Stomach smooth muscle (tissue), 2 donors: ENCODE measurements at regions not wholly inside any gene's neighbourhood (a gene's known extent, or its start where the extent isn't known, plus 50 kb on each side); places are given as distances from the start of the nearest gene placed in this dataset.

ENCODE experiments used
- H3K27ac ChIP-seq: one replicate; pipeline ENCODE4 v1.7.0; 2013; ENCODE audit warnings: mild to moderate bottlenecking, low read length, inconsistent platforms
- H3K27me3 ChIP-seq, 2 donors: one replicate each; pipeline ENCODE4 v1.7.0; 2013; ENCODE audit warnings: low read length in 2 of 2; ENCODE audit not compliant: insufficient read depth in 2 of 2, control insufficient read depth in 1 of 2
- H3K36me3 ChIP-seq, 2 donors: one replicate each; pipeline ENCODE4 v1.7.0; 2013; ENCODE audit warnings: low read length in 2 of 2; ENCODE audit not compliant: control insufficient read depth in 2 of 2, insufficient read depth in 2 of 2
- H3K4me1 ChIP-seq: one replicate; pipeline ENCODE4 v1.7.0; 2013; ENCODE audit warnings: low read length; ENCODE audit not compliant: control insufficient read depth, insufficient read depth
- H3K4me3 ChIP-seq, 2 donors: one replicate each; pipeline ENCODE4 v1.7.0; 2013; ENCODE audit warnings: low read length in 2 of 2
- H3K9ac ChIP-seq, 2 donors: one replicate each; pipeline ENCODE4 v1.7.0; 2013; ENCODE audit warnings: low read length in 2 of 2, mild to moderate bottlenecking in 1 of 2
- H3K9me3 ChIP-seq, 2 donors: one replicate each; pipeline ENCODE4 v1.7.0; 2013; ENCODE audit warnings: low read length in 2 of 2; ENCODE audit not compliant: control insufficient read depth in 2 of 2
- donor health status: healthy.
- donor health status: Pancreatic carcinoma.

DNA sequence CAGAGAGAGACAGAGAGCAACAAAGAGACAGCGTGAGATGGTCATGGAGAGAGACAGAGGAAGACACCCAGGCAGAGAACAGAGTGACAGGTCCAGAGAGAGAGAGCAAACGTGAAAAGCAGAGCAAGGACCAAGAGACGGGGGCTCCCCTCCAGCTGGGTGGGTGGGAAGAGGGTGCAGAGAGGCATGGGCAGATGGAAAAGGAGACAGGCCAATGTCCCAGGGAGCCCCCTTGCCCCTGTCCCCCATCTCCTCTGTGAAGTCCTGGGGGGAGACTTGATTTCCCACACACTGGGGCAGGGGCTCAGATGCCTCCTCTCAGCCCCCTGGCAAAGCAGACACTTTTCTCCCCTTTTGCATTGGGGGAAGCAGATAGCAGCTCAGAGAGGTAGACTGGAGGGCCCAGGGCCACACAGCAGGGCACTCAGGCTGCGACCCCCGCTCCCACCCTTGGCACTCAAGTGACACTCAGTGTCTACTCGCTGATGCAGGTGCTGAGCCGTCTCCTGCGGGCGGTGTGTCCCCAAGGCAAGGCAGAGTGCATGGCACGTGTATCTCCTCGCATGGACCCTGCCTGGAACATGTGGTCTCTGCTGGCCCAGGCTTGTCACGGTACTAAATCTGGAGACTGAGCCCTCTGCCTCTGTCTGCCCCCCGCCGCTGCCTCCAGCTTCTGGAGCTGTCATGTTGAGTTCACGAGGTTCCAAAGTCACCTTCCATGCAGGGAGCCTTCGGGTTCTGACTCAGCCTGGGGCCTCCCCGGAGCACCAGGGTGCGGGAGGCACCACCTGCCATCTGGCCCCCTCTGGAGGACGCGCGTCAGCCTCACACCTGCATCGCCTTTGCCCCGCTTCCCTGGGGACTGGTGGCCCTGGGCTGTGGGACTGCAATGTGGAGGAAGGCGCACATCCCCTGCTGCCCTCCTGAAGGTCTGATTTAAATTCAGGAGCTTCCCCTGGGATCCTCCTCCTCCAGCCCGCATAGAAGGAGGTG lies 215.9 kb upstream of the GSE1 start:
- Histone ChIP-seq H3K36me3 (no peaks in the 10 kb centered on the region), H3K27ac (peak overlapping the region; percentile 80), H3K4me3 (no peak overlapping the region), H3K4me1 (peaks cover 35% of the 10 kb centered on the region), H3K9ac (no peak overlapping the region), H3K9me3 (no peaks in the 10 kb centered on the region), H3K27me3 (no peaks in the 10 kb centered on the region)

GRCh38 chr16:85398050-85398451 lies 215.1 kb upstream of the GSE1 start:
- Histone ChIP-seq H3K4me1 (peaks cover 37% of the 10 kb centered on the region), H3K9me3 (no peaks in the 10 kb centered on the region), H3K4me3 (no peak overlapping the region), H3K27ac (no peak overlapping the region), H3K27me3 (no peaks in the 10 kb centered on the region), H3K9ac (no peak overlapping the region), H3K36me3 (no peaks in the 10 kb centered on the region)

DNA sequence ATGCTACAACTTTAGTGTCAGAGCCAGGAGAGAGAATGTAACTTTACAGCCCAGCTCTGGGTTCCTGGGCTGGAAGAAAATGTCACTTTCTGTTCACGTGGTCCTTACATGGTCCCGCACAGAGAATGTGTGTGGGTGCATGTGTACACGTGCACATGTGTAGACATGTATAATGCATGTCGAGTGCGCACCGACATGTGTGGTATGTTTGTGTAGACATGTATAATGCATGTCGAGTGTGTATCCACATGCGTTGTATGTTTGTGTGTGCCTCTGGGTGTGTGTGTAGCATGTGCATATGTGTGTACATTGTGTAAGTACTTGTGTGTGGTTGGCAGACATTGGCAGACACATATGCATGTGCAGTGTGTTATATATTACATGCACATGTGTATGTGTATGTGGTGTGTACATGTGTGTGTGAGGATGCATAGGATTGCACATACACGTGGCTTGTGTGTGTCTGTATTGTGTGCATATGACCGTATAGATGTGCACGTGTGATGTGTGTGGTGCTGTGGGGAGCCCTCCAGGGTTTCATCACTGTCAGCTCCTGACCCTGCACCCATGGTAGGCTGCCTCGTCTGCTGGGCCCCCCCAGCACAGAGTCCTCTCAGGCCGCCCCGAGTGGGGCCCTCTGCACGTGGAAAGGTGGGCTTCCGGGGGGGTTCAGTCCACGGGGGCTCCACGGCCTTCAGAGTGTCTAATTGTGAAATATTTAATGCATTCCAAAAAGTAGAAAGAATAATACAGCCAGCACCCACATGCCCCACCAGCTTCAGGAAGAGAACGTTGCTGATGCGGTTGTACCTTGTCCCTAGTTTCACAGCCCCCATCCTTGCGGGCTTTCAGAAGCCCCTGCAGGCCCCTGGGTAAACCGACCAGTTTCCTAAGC lies 214.2 kb upstream of the GSE1 start:
- no peak overlapping the region for H3K27ac ChIP-seq
- no peaks in the 10 kb centered on the region for H3K36me3 ChIP-seq
- H3K9me3 ChIP-seq, result no peaks in the 10 kb centered on the region
- peaks cover 33% of the 10 kb centered on the region for H3K4me1 ChIP-seq
- no peak overlapping the region for H3K4me3 ChIP-seq
- no peak overlapping the region for H3K9ac ChIP-seq
- no peaks in the 10 kb centered on the region for H3K27me3 ChIP-seq

- Histone ChIP-seq H3K4me3 (no peak overlapping the region), H3K4me1 (peaks cover 27% of the 10 kb centered on the region), H3K9me3 (no peaks in the 10 kb centered on the region), H3K27me3 (no peaks in the 10 kb centered on the region), H3K9ac (no peak overlapping the region), H3K27ac (no peak overlapping the region), H3K36me3 (no peaks in the 10 kb centered on the region)
Observed at GRCh38 chr16:85399583-85400284, 213.4 kb upstream of the GSE1 start.

DNA sequence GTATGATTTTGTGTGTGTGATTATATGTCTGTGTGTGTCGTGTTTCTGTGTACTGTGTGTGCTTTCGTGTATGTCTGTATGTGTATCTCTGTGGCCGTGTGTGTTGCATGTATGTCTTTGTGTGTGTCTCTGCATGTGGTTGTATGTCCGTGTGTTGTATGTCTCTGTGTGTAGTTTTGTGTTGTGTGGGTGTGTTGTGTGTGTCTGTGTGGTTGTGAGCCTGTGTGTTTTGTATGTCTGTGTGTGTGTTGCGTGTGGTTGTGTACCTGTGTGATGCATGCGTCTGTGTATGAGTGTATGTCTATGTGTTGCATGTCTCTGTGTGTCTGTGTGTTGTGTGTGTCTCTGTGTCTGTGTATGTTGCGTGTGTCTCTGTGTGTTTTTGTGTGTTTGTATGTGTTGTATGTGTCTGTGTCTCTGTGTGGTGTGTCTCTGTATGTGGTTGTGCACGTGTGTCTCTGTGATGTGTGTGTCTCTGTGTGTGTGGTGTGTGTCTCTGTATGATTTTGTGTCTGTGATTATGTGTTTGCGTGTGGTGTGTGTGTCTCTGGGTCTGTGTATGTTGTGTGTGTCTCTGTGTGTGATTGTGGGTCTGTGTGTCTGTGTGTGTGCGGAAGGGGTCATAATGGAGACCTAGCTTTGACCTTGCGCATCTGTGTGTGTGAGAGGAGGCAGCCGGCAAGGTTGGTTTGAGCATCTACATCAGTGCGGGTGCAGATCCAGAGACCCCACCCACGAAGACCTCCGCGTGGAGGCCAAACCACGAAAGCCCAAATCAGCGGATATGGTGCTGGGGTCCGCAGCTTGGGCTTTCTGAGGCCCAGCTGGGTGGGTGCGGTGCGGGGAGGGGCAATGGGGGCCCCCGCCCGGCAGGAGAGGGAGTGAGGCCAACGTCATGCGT lies 212.6 kb upstream of the GSE1 start:
- H3K27me3 ChIP-seq, result no peaks in the 10 kb centered on the region
- H3K36me3 ChIP-seq, result no peaks in the 10 kb centered on the region
- H3K4me3 ChIP-seq, result no peak overlapping the region
- no peak overlapping the region for H3K27ac ChIP-seq
- peaks cover 18% of the 10 kb centered on the region for H3K4me1 ChIP-seq
- no peaks in the 10 kb centered on the region for H3K9me3 ChIP-seq
- no peak overlapping the region for H3K9ac ChIP-seq

- H3K4me3 ChIP-seq, result no peak overlapping the region
- no peak overlapping the region for H3K9ac ChIP-seq
- H3K36me3 ChIP-seq, result no peaks in the 10 kb centered on the region
- H3K27ac ChIP-seq, result no peak overlapping the region
- H3K4me1 ChIP-seq, result peaks cover 10% of the 10 kb centered on the region
- H3K27me3 ChIP-seq, result no peaks in the 10 kb centered on the region
- no peaks in the 10 kb centered on the region for H3K9me3 ChIP-seq
Observed at GRCh38 chr16:85401370-85401916, 211.7 kb upstream of the GSE1 start.

DNA sequence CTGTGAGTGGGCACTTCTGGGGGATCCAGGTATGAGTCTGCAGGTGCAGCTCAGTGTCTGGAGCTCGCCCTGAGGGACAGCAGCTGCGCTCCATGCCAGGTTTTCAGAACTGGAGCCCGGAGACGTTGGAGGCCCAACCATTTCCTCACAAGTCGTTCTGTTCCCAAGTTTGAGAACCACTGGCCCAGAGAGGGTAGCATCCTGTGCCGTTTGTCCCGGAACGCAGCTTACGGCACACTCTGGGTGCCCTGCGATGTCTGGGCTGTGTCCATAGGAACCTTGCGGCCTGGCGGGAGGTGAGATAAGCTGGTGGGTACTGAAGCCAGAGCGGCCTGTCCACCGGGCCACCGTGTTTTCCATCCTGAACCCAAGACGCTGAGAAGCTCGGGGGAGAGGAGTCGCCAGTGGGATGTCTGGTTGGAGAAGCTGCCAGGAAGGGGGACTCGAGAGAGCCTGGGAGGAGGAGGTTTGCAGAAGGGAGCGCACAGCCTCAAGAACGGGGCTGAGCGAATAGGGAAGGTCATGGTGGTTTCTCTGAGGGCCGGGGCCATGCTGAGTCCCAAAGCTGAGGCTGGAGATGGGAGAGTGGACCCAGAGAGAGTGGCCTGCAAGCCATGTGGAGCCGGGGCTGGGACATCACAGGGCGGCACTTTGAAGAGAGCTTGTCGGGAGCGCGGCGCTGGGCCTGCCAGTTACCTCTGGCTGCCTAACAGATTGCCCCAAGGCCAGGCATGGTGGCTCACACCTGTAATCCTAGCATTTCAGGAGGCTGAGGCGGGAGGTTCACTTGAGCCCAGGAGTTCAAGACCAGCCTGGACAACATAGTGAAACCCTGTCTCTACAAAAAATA lies 211.0 kb upstream of the GSE1 start:
- H3K9me3 ChIP-seq, result no peaks in the 10 kb centered on the region
- H3K4me3 ChIP-seq, result no peak overlapping the region
- H3K36me3 ChIP-seq, result no peaks in the 10 kb centered on the region
- peaks cover 6% of the 10 kb centered on the region for H3K4me1 ChIP-seq
- no peaks in the 10 kb centered on the region for H3K27me3 ChIP-seq
- no peak overlapping the region for H3K27ac ChIP-seq
- H3K9ac ChIP-seq, result no peak overlapping the region

GRCh38 chr16:85402910-85403692 lies 210.0 kb upstream of the GSE1 start:
- Histone ChIP-seq H3K4me1 (peaks cover 6% of the 10 kb centered on the region), H3K4me3 (no peak overlapping the region), H3K36me3 (no peaks in the 10 kb centered on the region), H3K27me3 (no peaks in the 10 kb centered on the region), H3K27ac (no peak overlapping the region), H3K9me3 (no peaks in the 10 kb centered on the region), H3K9ac (no peak overlapping the region)
